Activated CD4-positive, alpha-beta T cell treated with anti-CD3 and anti-CD28 coated beads for 48 hours (primary cell): ENCODE measurements at regions not wholly inside any gene's neighbourhood (a gene's known extent, or its start where the extent isn't known, plus 50 kb on each side); places are given as distances from the start of the nearest gene placed in this dataset.

Experiments
- DNase-seq: peaks from one replicate; pipeline ENCODE4 v3.0.0-alpha.2; 2020

GRCh38 chr10:131425752-131426533 is 114.4 kb upstream of the TCERG1L start:
- DNase-seq: no peak

- DNase-seq: no peak
These were observed 115.0 kb upstream of the TCERG1L start for GRCh38 chr10:131426534-131426898.

- no peak for DNase-seq
These were observed 115.8 kb upstream of the TCERG1L start for GRCh38 chr10:131427281-131427680.

- no peak for DNase-seq
These were observed 116.4 kb upstream of the TCERG1L start for GRCh38 chr10:131427901-131428300.

- DNase-seq: no peak
These were observed 117.6 kb upstream of the TCERG1L start for GRCh38 chr10:131429141-131429540.

GRCh38 chr10:131429942-131430341 is 118.4 kb upstream of the TCERG1L start:
- no peak for DNase-seq

GRCh38 chr10:131430716-131431412 is 119.3 kb upstream of the TCERG1L start:
- no peak for DNase-seq

GRCh38 chr10:131431533-131431932 is 120.0 kb upstream of the TCERG1L start:
- DNase-seq: no peak

GRCh38 chr10:131431978-131432690 is 120.6 kb upstream of the TCERG1L start:
- DNase-seq: no peak

GRCh38 chr10:131433568-131433967 is 122.0 kb upstream of the TCERG1L start:
- no peak for DNase-seq

GRCh38 chr10:131435232-131435631 is 123.7 kb upstream of the TCERG1L start:
- DNase-seq: no peak

GRCh38 chr10:131435760-131436457 is 124.4 kb upstream of the TCERG1L start:
- DNase-seq: no peak

- no peak for DNase-seq
These were observed 124.9 kb upstream of the TCERG1L start for GRCh38 chr10:131436458-131436857.

- no peak for DNase-seq
These were observed 126.3 kb upstream of the TCERG1L start for GRCh38 chr10:131437556-131438475.

GRCh38 chr10:131438665-131439064 is 127.1 kb upstream of the TCERG1L start:
- DNase-seq: no peak

GRCh38 chr10:131439705-131440104 is 128.2 kb upstream of the TCERG1L start:
- no peak for DNase-seq

- DNase-seq: no peak
These were observed 129.2 kb upstream of the TCERG1L start for GRCh38 chr10:131440405-131441360.

- no peak for DNase-seq
These were observed 130.8 kb upstream of the TCERG1L start for GRCh38 chr10:131442271-131442670.

GRCh38 chr10:131444286-131444685 is 132.8 kb upstream of the TCERG1L start:
- no peak for DNase-seq

- no peak for DNase-seq
These were observed 133.4 kb upstream of the TCERG1L start for GRCh38 chr10:131444862-131445461.
